Omental fat pad (tissue), 3 donors: ENCODE measurements at regions not wholly inside any gene's neighbourhood (a gene's known extent, or its start where the extent isn't known, plus 50 kb on each side); places are given as distances from the start of the nearest gene placed in this dataset.

Experiments
- ATAC-seq: fragments of 150-250 bp; one replicate; pipeline ENCODE4 v1.9.1; 2016; ENCODE audit warnings: mild to moderate bottlenecking, moderate library complexity; ENCODE audit not compliant: low FRiP score
- DNase-seq: peaks from one replicate; pipeline ENCODE4 v3.0.0-alpha.2; 2019; ENCODE audit warnings: low spot score
- CTCF ChIP-seq, 3 donors: fragments of 450-650 bp; IDR thresholded peaks; one replicate each; pipeline ENCODE4 v1.5.1; 2016 to 2017; ENCODE audit warnings: antibody characterized with exemption in 3 of 3, mild to moderate bottlenecking in 3 of 3, moderate library complexity in 2 of 3

GRCh38 chr1:87191646-87192045, 137.0 kb upstream of the LMO4 start:
- no peak for TF ChIP-seq CTCF (IDR thresholded peaks at IDR 0.05)
- no peak for DNase-seq
- no peak for ATAC-seq

DNA sequence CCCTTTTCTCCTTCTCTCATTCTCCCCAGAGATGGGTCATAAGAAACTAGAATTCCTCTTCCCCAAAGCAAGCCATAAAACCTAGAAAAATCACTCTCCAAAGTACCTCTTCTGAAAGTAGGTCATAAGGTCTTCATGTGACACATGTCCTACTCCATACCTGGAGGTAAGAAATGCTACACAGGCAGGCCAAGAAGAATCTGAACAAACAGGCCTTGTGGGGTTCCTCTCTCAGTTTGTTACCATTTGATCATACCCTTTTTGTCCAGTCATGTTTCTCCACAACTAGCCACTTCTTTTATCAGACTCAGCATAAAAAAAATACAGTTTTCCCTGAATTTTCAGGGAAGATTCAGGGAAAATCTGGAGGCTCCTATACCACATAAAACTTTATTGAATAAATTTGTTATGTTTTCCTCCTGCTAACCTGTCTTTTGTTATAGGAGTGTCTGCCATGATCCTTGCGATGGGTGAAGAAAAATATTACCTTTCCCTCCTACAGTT, 134.4 kb upstream of the LMO4 start:
- no peak for DNase-seq
- no peak for TF ChIP-seq CTCF (IDR thresholded peaks at IDR 0.05)
- no peak for ATAC-seq

DNA sequence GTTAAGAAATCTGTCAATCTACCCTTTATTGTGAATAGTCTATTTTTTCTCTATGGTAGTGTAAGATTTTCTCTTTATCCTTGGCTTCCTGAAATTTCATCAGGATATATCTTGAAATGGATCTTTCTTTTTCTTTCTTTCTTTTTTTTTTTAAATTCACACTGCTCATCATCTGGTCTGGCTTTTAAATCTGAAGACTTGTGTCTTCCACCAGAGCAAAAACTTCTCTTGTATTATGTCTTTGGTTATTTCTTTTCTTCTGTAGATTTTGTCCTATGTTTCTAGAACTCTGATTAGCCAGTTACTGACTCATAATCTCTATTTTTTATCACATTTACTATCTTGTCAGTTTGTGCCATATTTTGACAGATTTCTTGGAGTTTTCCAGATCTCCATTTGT, 133.8 kb upstream of the LMO4 start:
- ATAC-seq: no peak
- DNase-seq: no peak
- TF ChIP-seq CTCF (IDR thresholded peaks at IDR 0.05): no peak

GRCh38 chr1:87196110-87196827, 132.4 kb upstream of the LMO4 start:
- ATAC-seq (no peak), DNase-seq (no peak)
- no peak for TF ChIP-seq CTCF (IDR thresholded peaks at IDR 0.05)

GRCh38 chr1:87197156-87197555, 131.5 kb upstream of the LMO4 start:
- ATAC-seq (no peak), DNase-seq (no peak)
- no peak for TF ChIP-seq CTCF (IDR thresholded peaks at IDR 0.05)

DNA sequence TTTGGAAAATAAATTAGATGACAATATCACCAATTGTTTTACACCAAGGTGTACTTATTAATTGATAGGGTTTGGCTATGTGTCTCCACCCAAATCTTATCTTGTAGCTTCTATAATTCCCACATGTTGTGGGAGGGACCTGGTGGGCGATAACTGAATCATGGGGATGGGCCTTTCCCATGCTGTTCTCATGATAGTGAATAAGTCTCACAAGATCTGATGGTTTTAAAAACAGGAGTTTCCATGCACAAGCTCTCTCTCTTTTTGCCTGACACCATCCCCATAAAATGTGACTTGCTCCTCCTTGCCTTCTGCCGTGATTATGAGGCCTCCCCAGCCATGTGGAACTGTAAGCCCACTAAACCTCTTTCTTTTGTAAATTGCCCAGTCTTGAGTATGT, 131.0 kb upstream of the LMO4 start:
- no peak for TF ChIP-seq CTCF (IDR thresholded peaks at IDR 0.05)
- ATAC-seq (no peak), DNase-seq (no peak)
